K562 (cell line): ENCODE measurements at regions not wholly inside any gene's neighbourhood (a gene's known extent, or its start where the extent isn't known, plus 50 kb on each side); places are given as distances from the start of the nearest gene placed in this dataset.

ENCODE experiments used
- ARID1B ChIP-seq: fragments of 450-650 bp; IDR thresholded peaks from 2 replicates; pipeline ENCODE4 v1.6.1; 2016; ENCODE audit warnings: antibody characterized with exemption, mild to moderate bottlenecking, inconsistent platforms
- CC2D1A ChIP-seq: fragments of 450-650 bp; IDR thresholded peaks from 2 replicates; pipeline ENCODE4 v1.6.1; 2017; ENCODE audit warnings: mild to moderate bottlenecking
- CTBP1 ChIP-seq: fragments of 450-650 bp; IDR thresholded peaks from 2 replicates; pipeline ENCODE4 v1.6.1; 2016; ENCODE audit warnings: borderline replicate concordance
- GTF2A2 ChIP-seq: IDR thresholded peaks from 2 replicates; pipeline ENCODE4 v1.6.1; 2016; ENCODE audit warnings: mild to moderate bottlenecking, missing genetic modification characterization, missing compliant biosample characterization
- NBN ChIP-seq: fragments of 450-650 bp; IDR thresholded peaks from 2 replicates; pipeline ENCODE4 v1.6.1; 2016; ENCODE audit warnings: low read depth, mild to moderate bottlenecking
- NFIC ChIP-seq: fragments of 450-650 bp; IDR thresholded peaks from 2 replicates; pipeline ENCODE4 v1.6.1; 2017; ENCODE audit warnings: mild to moderate bottlenecking, inconsistent platforms
- NFXL1 ChIP-seq: fragments of 450-650 bp; formaldehyde crosslinking; IDR thresholded peaks from 2 replicates; pipeline ENCODE4 v1.4.0; 2021; ENCODE audit warnings: mild to moderate bottlenecking
- PHB2 ChIP-seq: fragments of 450-650 bp; IDR thresholded peaks from 2 replicates; pipeline ENCODE4 v1.6.1; 2017; ENCODE audit warnings: low read depth
- PRMT5 ChIP-seq: sonication (generic); formaldehyde crosslinking; IDR thresholded peaks from 2 replicates; pipeline ENCODE4 v1.5.0; 2020; ENCODE audit warnings: missing genetic modification reagents
- RCOR1 ChIP-seq, 2 experiments: IDR thresholded peaks; 2 replicates each; pipeline ENCODE4 v1.6.1; 2012; ENCODE audit warnings: low read depth in 2 of 2, low read length in 2 of 2, borderline replicate concordance in 1 of 2, improper control_type of control experiment in 1 of 2
- RFX5 ChIP-seq: IDR thresholded peaks from 2 replicates; pipeline ENCODE4 v1.6.1; 2011; ENCODE audit warnings: low read depth, mild to moderate bottlenecking, improper control_type of control experiment, low read length
- RNF2 ChIP-seq: sonication (generic); IDR thresholded peaks from 2 replicates; pipeline ENCODE4 v1.6.1; 2016
- SRSF3 ChIP-seq: fragments of 200-400 bp; formaldehyde crosslinking; IDR thresholded peaks from 2 replicates; pipeline ENCODE4 v1.6.1; 2016; ENCODE audit warnings: mild to moderate bottlenecking, low read length, moderate library complexity; ENCODE audit not compliant: insufficient read depth
- STAT5A ChIP-seq: IDR thresholded peaks from 2 replicates; pipeline ENCODE4 v1.6.1; 2012; ENCODE audit warnings: low read length, inconsistent platforms, borderline replicate concordance
- TAF1 ChIP-seq: IDR thresholded peaks from 2 replicates; pipeline ENCODE4 v1.6.1; 2011; ENCODE audit warnings: mild to moderate bottlenecking, low read length, moderate library complexity; ENCODE audit not compliant: insufficient read depth, control insufficient read depth, severe bottlenecking; ENCODE audit errors: extremely low read depth
- TBP ChIP-seq: optimal IDR thresholded peaks from 2 replicates; pipeline ENCODE3; 2011; ENCODE audit warnings: low read depth, low read length, improper control_type of control experiment
- ZBED1 ChIP-seq: IDR thresholded peaks from 2 replicates; pipeline ENCODE4 v1.6.1; 2014
- ZNF165 ChIP-seq: fragments of 250-450 bp; sonication (Bioruptor Pico); IDR thresholded peaks from 2 replicates; pipeline ENCODE4 v1.4.0; 2020; ENCODE audit warnings: borderline replicate concordance
- ZNF316 ChIP-seq: fragments of 450-650 bp; IDR thresholded peaks from 2 replicates; pipeline ENCODE4 v1.6.1; 2016
- ZNF57 ChIP-seq: fragments of 450-650 bp; formaldehyde crosslinking; IDR thresholded peaks from 2 replicates; pipeline ENCODE4 v1.4.0; 2020; ENCODE audit warnings: mild to moderate bottlenecking, moderate library complexity
- ZNF592 ChIP-seq: fragments of 450-650 bp; IDR thresholded peaks from 2 replicates; pipeline ENCODE4 v1.6.1; 2017; ENCODE audit warnings: antibody characterized with exemption, mild to moderate bottlenecking
- ZNF707 ChIP-seq: fragments of 250-450 bp; sonication (Bioruptor Pico); conservative IDR thresholded peaks from 2 replicates; pipeline ENCODE4 v1.8.0; 2022; ENCODE audit warnings: inconsistent platforms, mild to moderate bottlenecking, moderate library complexity
- TF ChIP-seq, protein P1 (sequence below), 2 experiments: IDR thresholded peaks; 2 replicates each; pipeline ENCODE4 v1.6.1; 2011; ENCODE audit warnings: borderline replicate concordance in 1 of 2, control low read depth in 1 of 2, low read depth in 1 of 2, low read length in 1 of 2, mild to moderate bottlenecking in 1 of 2, mixed read lengths in 1 of 2, moderate library complexity in 1 of 2; ENCODE audit not compliant: insufficient read depth in 1 of 2, insufficient read length in 1 of 2, poor library complexity in 1 of 2, severe bottlenecking in 1 of 2; ENCODE audit errors: extremely low read depth in 1 of 2

DNA sequence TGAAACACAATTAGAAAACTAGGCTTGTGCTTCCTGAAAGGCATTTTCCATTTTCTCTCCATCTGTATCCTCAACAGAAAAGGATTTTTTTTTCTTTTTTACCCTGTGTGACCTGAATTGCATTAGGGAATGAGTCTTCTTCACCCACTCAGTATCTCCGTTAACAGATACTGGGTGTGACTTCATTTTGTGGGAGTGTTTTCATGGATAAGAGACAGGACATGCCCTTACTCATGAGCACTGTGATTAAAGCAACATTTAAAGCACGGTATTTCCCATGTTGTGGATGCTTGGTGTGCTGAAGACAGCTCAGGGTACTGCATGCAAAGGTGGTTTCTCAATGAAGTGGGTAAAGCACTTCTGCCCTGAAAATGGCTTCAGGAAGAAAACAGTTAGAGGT lies 1397.3 kb upstream of the TMEM132C start (continued):
- TF ChIP-seq ZNF592 (0 out of 2 replicates have a peak, but pooled peaks have one; percentile 16), ZNF707 (CRISPR knock-in tag) (no peak), RNF2 (peak; percentile 30; the same call in 1 of the 2 replicates), ZNF316 (no peak), ZBED1 (no peak), ZNF57 (CRISPR knock-in tag) (no peak), NFXL1 (CRISPR knock-in tag) (no peak), PRMT5 (CRISPR knock-in tag) (no peak), CTBP1 (0 out of 2 replicates have a peak, but pooled peaks have one; percentile 15), TBP (peak; percentile 42), RCOR1 (IDR thresholded peaks at IDR 0.05; ENCODE audit: borderline replicate concordance in 1 of 2, low read depth in 2 of 2, low read length in 2 of 2) (peak; percentile 49 to 93; a peak in 3 of 4 replicates), PHB2 (peak; percentile 60; the same call in 1 of the 2 replicates), TAF1 (no peak), SRSF3 (no peak), NBN (0 out of 2 replicates have a peak, but pooled peaks have one; percentile 25), GTF2A2 (tag) (no peak), NFIC (peak; percentile 65), ZNF165 (CRISPR knock-in tag) (no peak), ARID1B (peak; percentile 97), RFX5 (no peak), STAT5A (peak; percentile 68), CC2D1A (peak; percentile 35; the same call in 1 of the 2 replicates)
- TF ChIP-seq, protein P1, sequence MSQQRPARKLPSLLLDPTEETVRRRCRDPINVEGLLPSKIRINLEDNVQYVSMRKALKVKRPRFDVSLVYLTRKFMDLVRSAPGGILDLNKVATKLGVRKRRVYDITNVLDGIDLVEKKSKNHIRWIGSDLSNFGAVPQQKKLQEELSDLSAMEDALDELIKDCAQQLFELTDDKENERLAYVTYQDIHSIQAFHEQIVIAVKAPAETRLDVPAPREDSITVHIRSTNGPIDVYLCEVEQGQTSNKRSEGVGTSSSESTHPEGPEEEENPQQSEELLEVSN (IDR thresholded peaks at IDR 0.05; ENCODE audit: borderline replicate concordance in 1 of 2, extremely low read depth in 1 of 2, insufficient read depth in 1 of 2, insufficient read length in 1 of 2, low read depth in 1 of 2, low read length in 1 of 2, poor library complexity in 1 of 2, severe bottlenecking in 1 of 2), result no peak
